A549 (cell line): ENCODE measurements at regions not wholly inside any gene's neighbourhood (a gene's known extent, or its start where the extent isn't known, plus 50 kb on each side); places are given as distances from the start of the nearest gene placed in this dataset.

Source experiments
- ATAC-seq, 2 experiments: fragments of 200-7000 bp in 1 of 2; fragments of >200 bp in 1 of 2; cut with Nextera tagmentation in 1 of 2; cut with Tn5 transposase in 1 of 2; 3 replicates each; pipeline versions ENCODE4 v1.8.0 to v1.9.1; 2018 to 2020; ENCODE audit warnings: mild to moderate bottlenecking in 1 of 2, moderate library complexity in 1 of 2
- CTCF ChIA-PET: fragments of 300-600 bp; sonication (Branson Sonifier 250); formaldehyde crosslinking; extraction: SDS; loops from one replicate; lab custom pipeline; 2021; ENCODE audit warnings: antibody characterized with exemption, inconsistent platforms; lab: Yijun Ruan, JAX
- POLR2A ChIA-PET: fragments of 350-600 bp; formaldehyde crosslinking; extraction: SDS; loops from one replicate; lab custom pipeline; 2021; ENCODE audit warnings: antibody characterized with exemption, inconsistent platforms; lab: Yijun Ruan, JAX
- DNase-seq, 2 experiments: peaks; one replicate each; pipeline versions ENCODE4 v3.0.0 to v3.0.0-alpha.2; 2011 to 2016; ENCODE audit warnings: low read depth in 1 of 2, low spot score in 1 of 2
- FAIRE-seq: peaks from 2 replicates; lab custom pipeline; 2011; peaks lifted over from hg19 to GRCh38; lab: Jason Lieb, UNC
- H3K27ac ChIP-seq, 2 experiments: fragments of >200 bp; sonication (Bioruptor Twin); formaldehyde crosslinking; 3 replicates each; pipeline ENCODE4 v1.5.1; 2016 to 2017
- H3K4me1 ChIP-seq: fragments of >200 bp; sonication (Bioruptor Twin); formaldehyde crosslinking; 3 replicates; pipeline ENCODE4 v1.6.1; 2016
- H3K4me2 ChIP-seq: fragments of >200 bp; sonication (Bioruptor Twin); formaldehyde crosslinking; 3 replicates; pipeline ENCODE4 v1.6.1; 2016
- H3K4me3 ChIP-seq: fragments of >200 bp; sonication (Bioruptor Twin); formaldehyde crosslinking; 3 replicates; pipeline ENCODE4 v1.5.1; 2016
- H3K9me3 ChIP-seq: fragments of >200 bp; sonication (Bioruptor Twin); formaldehyde crosslinking; 3 replicates; pipeline ENCODE4 v1.6.1; 2016
- BHLHE40 ChIP-seq: IDR thresholded peaks from 2 replicates; pipeline ENCODE4 v1.6.1; 2012; ENCODE audit warnings: low read depth, low read length, inconsistent platforms
- CBX8 ChIP-seq: fragments of 200-600 bp; sonication (generic); IDR thresholded peaks from 2 replicates; pipeline ENCODE4 v1.6.1; 2016
- CHD4 ChIP-seq: fragments of 200-600 bp; sonication (generic); IDR thresholded peaks from 2 replicates; pipeline ENCODE4 v1.6.1; 2016; ENCODE audit warnings: antibody characterized with exemption, mild to moderate bottlenecking, borderline replicate concordance
- EHMT2 ChIP-seq: fragments of 200-600 bp; sonication (generic); IDR thresholded peaks from 2 replicates; pipeline ENCODE4 v1.6.1; 2016; ENCODE audit warnings: antibody characterized with exemption, low read depth, mild to moderate bottlenecking, moderate library complexity
- FOSB ChIP-seq: fragments of 250-450 bp; sonication (Bioruptor Pico); IDR thresholded peaks from 2 replicates; pipeline ENCODE4 v1.5.0; 2020; ENCODE audit warnings: mild to moderate bottlenecking, moderate library complexity
- FOSL2 ChIP-seq, 2 experiments: fragments of 450-650 bp in 1 of 2; fragments of >200 bp in 1 of 2; sonication (Bioruptor Twin) in 1 of 2; formaldehyde crosslinking; IDR thresholded peaks; 2 replicates each; pipeline versions ENCODE4 v1.5.0 to v1.6.1; 2016 to 2020; ENCODE audit warnings: mild to moderate bottlenecking in 1 of 2, moderate library complexity in 1 of 2
- HEYL ChIP-seq: fragments of 250-450 bp; sonication (Bioruptor Pico); IDR thresholded peaks from 2 replicates; pipeline ENCODE4 v1.8.0; 2021; ENCODE audit warnings: mild to moderate bottlenecking, moderate library complexity
- HMGXB4 ChIP-seq: fragments of 250-450 bp; sonication (Bioruptor Pico); IDR thresholded peaks from 2 replicates; pipeline ENCODE4 v1.5.0; 2021; ENCODE audit warnings: mild to moderate bottlenecking, moderate library complexity, borderline replicate concordance
- JUNB ChIP-seq: fragments of >200 bp; sonication (Bioruptor Twin); formaldehyde crosslinking; IDR thresholded peaks from 2 replicates; pipeline ENCODE4 v1.6.1; 2016
- MAZ ChIP-seq: fragments of 150-350 bp; IDR thresholded peaks from 2 replicates; pipeline ENCODE4 v1.6.1; 2014; ENCODE audit warnings: antibody characterized with exemption, low read depth, low read length, borderline replicate concordance
- NR3C1 ChIP-seq: fragments of >200 bp; sonication (Bioruptor Twin); formaldehyde crosslinking; IDR thresholded peaks from 3 replicates; pipeline ENCODE4 v1.6.1; 2017
- POLR2A ChIP-seq: IDR thresholded peaks from 2 replicates; pipeline ENCODE4 v1.6.1; 2012; ENCODE audit warnings: mild to moderate bottlenecking, low read length
- POLR2AphosphoS2 ChIP-seq: conservative IDR thresholded peaks from 2 replicates; pipeline ENCODE4 v1.6.1; 2012; ENCODE audit warnings: low read length, improper control_type of control experiment, inconsistent platforms
- RAD21 ChIP-seq, 2 experiments: fragments of >200 bp in 1 of 2; sonication (Bioruptor Twin) in 1 of 2; formaldehyde crosslinking in 1 of 2; IDR thresholded peaks in 1 of 2; conservative IDR thresholded peaks in 1 of 2; 2 replicates in 1 of 2; 3 replicates in 1 of 2; pipeline ENCODE4 v1.6.1; 2012 to 2018; ENCODE audit warnings: inconsistent platforms in 1 of 2
- RARB ChIP-seq: fragments of 250-450 bp; sonication (Bioruptor Pico); IDR thresholded peaks from 2 replicates; pipeline ENCODE4 v1.8.0; 2021; ENCODE audit warnings: mild to moderate bottlenecking, moderate library complexity
- RFX5 ChIP-seq: fragments of 450-650 bp; IDR thresholded peaks from 2 replicates; pipeline ENCODE4 v1.7.1; 2014; ENCODE audit warnings: antibody characterized with exemption, mild to moderate bottlenecking, moderate library complexity
- SREBF2 ChIP-seq: fragments of 450-650 bp; IDR thresholded peaks from 2 replicates; pipeline ENCODE4 v1.6.1; 2014; ENCODE audit warnings: mild to moderate bottlenecking, moderate library complexity
- TFCP2L1 ChIP-seq: fragments of 250-450 bp; sonication (Bioruptor Pico); IDR thresholded peaks from 2 replicates; pipeline ENCODE4 v1.5.0; 2021; ENCODE audit warnings: mild to moderate bottlenecking
- ZC3H11A ChIP-seq: fragments of 450-650 bp; IDR thresholded peaks from 2 replicates; pipeline ENCODE4 v1.6.1; 2014; ENCODE audit warnings: antibody characterized with exemption, mild to moderate bottlenecking
- ZNF302 ChIP-seq: fragments of 250-450 bp; sonication (Bioruptor Pico); IDR thresholded peaks from 2 replicates; pipeline ENCODE4 v1.9.0; 2021; ENCODE audit warnings: inconsistent platforms, mild to moderate bottlenecking, moderate library complexity
- WGBS: methylation state at CpG from one replicate; pipeline ENCODE4 v1.1.6; 2017; ENCODE audit errors: missing lambda C conversion rate; 5-methylcytosine and 5-hydroxymethylcytosine counted together
- TF ChIP-seq, protein P1 (sequence below): fragments of >200 bp; sonication (Bioruptor Twin); formaldehyde crosslinking; IDR thresholded peaks from 3 replicates; pipeline ENCODE4 v1.5.1; 2016
- TF ChIP-seq, protein P2 (sequence below): IDR thresholded peaks from 2 replicates; pipeline ENCODE4 v1.6.1; 2012
- TF ChIP-seq, protein P3 (sequence below): fragments of 150-350 bp; IDR thresholded peaks from 2 replicates; pipeline ENCODE4 v1.6.1; 2014; ENCODE audit warnings: low read depth, mild to moderate bottlenecking, low read length

DNA sequence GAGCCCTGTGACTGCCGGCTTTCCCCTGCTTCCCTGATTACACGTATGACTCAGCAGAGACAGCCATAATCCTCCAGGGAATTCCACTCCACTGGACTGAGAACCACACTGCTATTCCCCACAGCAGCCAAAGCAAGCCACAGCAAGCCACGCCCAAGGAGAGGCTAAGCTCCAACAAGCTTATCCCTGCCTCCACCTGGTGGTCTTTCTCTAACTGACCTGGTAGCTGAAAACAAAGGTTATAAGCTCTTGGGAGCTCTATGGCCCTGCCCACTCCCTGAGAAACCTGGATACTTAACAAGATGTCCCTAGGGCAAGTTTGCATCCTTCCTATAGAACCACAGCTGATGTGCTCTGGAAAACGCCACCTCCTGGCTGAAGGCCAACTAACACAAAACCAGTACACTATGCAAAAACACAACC, 613.7 kb upstream of the CDH18 start:
- FAIRE-seq: no peak
- POLR2A ChIA-PET: no interaction called here
- Histone ChIP-seq H3K27ac (peak overlapping the region; percentile 53 to 71; a peak in 4 of 6 replicates), H3K4me2 (peak overlapping the region; percentile 55), H3K9me3 (peaks cover 4% of the 10 kb centered on the region; the same call in 1 of the 3 replicates), H3K4me1 (peaks cover 10% of the 10 kb centered on the region), H3K4me3 (no peak overlapping the region)
- CTCF ChIA-PET: no interaction called here
- no peak for TF ChIP-seq EHMT2
- no peak for TF ChIP-seq SREBF2
- no peak for TF ChIP-seq TFCP2L1 (CRISPR knock-in tag)
- TF ChIP-seq HEYL (CRISPR knock-in tag): no peak
- TF ChIP-seq ZNF302 (CRISPR knock-in tag): no peak
- no peak for TF ChIP-seq CBX8
- TF ChIP-seq FOSL2 (IDR thresholded peaks at IDR 0.05): no peak
- TF ChIP-seq FOSL2 (CRISPR knock-in tag; IDR thresholded peaks at IDR 0.05): peak; percentile 14; the same call in 1 of the 2 replicates
- peak in 1 of 2 experiments; percentile 48 for DNase-seq
- WGBS: 40% methylated on average over 4 of the region's 4 CpGs
- peak; percentile 62 to 64 for ATAC-seq

DNA sequence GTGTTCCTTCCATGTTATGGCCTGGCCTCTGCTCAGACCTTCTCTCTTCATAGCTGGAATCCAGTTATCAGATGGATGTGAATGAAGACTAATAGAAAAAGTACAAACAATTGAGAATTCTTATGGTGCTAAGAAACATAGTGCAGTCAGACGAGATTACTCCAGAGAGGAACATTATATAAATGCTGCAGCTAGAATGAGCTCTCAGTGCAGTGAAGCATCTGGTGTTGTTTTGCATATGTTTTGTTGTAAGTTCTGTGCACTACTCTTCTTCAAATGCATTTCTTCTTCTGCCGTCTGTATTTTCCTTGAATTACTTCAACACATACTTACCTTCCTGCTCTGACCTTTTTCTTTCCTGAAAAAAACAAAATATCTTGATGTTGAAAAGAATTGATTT, 602.4 kb upstream of the CDH18 start:
- WGBS: 65% methylated on average over 2 of the region's 2 CpGs
- Histone ChIP-seq H3K9me3 (no peaks in the 10 kb centered on the region), H3K4me2 (no peak overlapping the region)
- FAIRE-seq: no peak
- TF ChIP-seq RAD21 (conservative IDR thresholded peaks at IDR 0.05 in 1 of 2, IDR thresholded peaks at IDR 0.05 in 1 of 2) (no peak), POLR2AphosphoS2 (no peak), FOSB (no peak), EHMT2 (no peak), MAZ (no peak), NR3C1 (no peak), POLR2A (no peak), JUNB (no peak)
- TF ChIP-seq, protein P1, sequence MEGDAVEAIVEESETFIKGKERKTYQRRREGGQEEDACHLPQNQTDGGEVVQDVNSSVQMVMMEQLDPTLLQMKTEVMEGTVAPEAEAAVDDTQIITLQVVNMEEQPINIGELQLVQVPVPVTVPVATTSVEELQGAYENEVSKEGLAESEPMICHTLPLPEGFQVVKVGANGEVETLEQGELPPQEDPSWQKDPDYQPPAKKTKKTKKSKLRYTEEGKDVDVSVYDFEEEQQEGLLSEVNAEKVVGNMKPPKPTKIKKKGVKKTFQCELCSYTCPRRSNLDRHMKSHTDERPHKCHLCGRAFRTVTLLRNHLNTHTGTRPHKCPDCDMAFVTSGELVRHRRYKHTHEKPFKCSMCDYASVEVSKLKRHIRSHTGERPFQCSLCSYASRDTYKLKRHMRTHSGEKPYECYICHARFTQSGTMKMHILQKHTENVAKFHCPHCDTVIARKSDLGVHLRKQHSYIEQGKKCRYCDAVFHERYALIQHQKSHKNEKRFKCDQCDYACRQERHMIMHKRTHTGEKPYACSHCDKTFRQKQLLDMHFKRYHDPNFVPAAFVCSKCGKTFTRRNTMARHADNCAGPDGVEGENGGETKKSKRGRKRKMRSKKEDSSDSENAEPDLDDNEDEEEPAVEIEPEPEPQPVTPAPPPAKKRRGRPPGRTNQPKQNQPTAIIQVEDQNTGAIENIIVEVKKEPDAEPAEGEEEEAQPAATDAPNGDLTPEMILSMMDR: no peak
- TF ChIP-seq, all 56 proteins: peak for 0
- no peak for ATAC-seq
- no peak for DNase-seq
- ChIA-PET CTCF (no interaction called here), POLR2A (no interaction called here)
- Histone ChIP-seq H3K27ac (no peak overlapping the region), H3K4me3 (no peak overlapping the region), H3K4me1 (no peaks in the 10 kb centered on the region)

DNA sequence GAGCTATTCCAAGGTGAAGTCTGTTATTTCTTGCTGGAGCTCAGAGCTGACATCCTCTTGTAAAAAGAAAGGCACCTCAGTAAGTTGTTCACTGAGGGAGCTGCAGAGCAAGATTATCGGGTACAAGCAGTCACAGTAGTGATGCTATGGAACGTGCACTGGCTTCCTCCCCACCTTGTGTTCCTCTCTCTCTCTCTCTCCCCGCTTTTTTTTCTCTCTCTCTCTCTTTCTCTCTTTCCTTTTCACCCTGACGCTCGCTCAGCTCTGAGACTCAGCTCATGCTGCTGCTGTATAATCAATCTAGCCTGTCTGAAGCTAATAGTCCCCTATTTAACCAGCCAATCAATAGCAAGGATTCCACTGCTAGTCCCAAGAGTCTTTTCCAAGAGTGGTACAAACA, 587.6 kb upstream of the CDH18 start:
- CTCF ChIA-PET: no interaction called here
- H3K4me2 ChIP-seq: peak overlapping the region; percentile 11; the same call in 2 of the 3 replicates
- no peak for FAIRE-seq
- H3K9me3 ChIP-seq: no peaks in the 10 kb centered on the region
- 0 out of 6 replicates have a peak overlapping the region, but pooled peaks of 1 of the 2 experiments have one; percentile 2 for H3K27ac ChIP-seq
- no peak for DNase-seq
- TF ChIP-seq RARB (CRISPR knock-in tag) (no peak), NR3C1 (no peak), RFX5 (no peak)
- TF ChIP-seq, all 56 proteins: peak for 0
- Histone ChIP-seq H3K4me1 (peaks cover 26% of the 10 kb centered on the region), H3K4me3 (no peak overlapping the region)
- WGBS: 41% methylated on average over 5 of the region's 5 CpGs
- POLR2A ChIA-PET: no interaction called here
- no peak for ATAC-seq

DNA sequence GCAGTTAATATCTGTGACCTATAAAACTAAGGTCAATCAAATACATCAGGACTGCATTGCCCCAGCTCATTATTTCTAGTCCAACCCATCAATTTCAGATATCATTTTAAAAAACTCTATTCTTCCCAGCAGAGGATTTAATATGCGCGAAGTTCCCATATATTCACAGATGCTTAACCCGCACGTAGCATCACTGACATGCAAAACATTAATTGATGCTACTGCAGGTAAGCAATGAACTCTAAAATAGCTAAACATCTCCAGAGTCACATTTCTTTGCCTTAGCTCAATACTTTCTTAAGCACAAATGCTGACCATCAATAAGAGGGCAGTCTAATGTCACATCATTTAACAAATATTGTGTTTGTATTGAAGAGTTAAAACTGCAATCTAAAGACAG, 586.6 kb upstream of the CDH18 start:
- Histone ChIP-seq H3K9me3 (no peaks in the 10 kb centered on the region), H3K27ac (no peak overlapping the region), H3K4me1 (peaks cover 27% of the 10 kb centered on the region), H3K4me2 (no peak overlapping the region), H3K4me3 (no peak overlapping the region)
- no peak for FAIRE-seq
- WGBS: 97% methylated on average over 4 of the region's 4 CpGs
- ATAC-seq: no peak
- POLR2A ChIA-PET: no interaction called here
- CTCF ChIA-PET: interaction anchor here (0.5 kb wide), 2 partner anchors 24 to 55 kb away, joined by 3 read pairs; no protein-coding TSS in a partner anchor
- DNase-seq: no peak
- TF ChIP-seq JUNB (no peak), ZC3H11A (no peak), BHLHE40 (no peak), HEYL (CRISPR knock-in tag) (no peak), EHMT2 (no peak), HMGXB4 (CRISPR knock-in tag) (no peak), POLR2AphosphoS2 (no peak), CHD4 (no peak)
- TF ChIP-seq, protein P2, sequence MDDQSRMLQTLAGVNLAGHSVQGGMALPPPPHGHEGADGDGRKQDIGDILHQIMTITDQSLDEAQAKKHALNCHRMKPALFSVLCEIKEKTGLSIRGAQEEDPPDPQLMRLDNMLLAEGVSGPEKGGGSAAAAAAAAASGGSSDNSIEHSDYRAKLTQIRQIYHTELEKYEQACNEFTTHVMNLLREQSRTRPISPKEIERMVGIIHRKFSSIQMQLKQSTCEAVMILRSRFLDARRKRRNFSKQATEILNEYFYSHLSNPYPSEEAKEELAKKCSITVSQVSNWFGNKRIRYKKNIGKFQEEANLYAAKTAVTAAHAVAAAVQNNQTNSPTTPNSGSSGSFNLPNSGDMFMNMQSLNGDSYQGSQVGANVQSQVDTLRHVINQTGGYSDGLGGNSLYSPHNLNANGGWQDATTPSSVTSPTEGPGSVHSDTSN: no peak
- TF ChIP-seq, protein P3, sequence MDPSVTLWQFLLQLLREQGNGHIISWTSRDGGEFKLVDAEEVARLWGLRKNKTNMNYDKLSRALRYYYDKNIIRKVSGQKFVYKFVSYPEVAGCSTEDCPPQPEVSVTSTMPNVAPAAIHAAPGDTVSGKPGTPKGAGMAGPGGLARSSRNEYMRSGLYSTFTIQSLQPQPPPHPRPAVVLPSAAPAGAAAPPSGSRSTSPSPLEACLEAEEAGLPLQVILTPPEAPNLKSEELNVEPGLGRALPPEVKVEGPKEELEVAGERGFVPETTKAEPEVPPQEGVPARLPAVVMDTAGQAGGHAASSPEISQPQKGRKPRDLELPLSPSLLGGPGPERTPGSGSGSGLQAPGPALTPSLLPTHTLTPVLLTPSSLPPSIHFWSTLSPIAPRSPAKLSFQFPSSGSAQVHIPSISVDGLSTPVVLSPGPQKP: no peak
- TF ChIP-seq, protein P1: no peak
